Activated CD8-positive, alpha-beta memory T cell treated with anti-CD3 and anti-CD28 coated beads, Interleukin-2, amount 10 ng/mL, durations not matched to agents 7 days and 5 days (primary cell): ENCODE measurements at regions not wholly inside any gene's neighbourhood (a gene's known extent, or its start where the extent isn't known, plus 50 kb on each side); places are given as distances from the start of the nearest gene placed in this dataset.
"Not testable (repeated sequence)": the region's sequence is repeated elsewhere in the genome, so short reads cannot be mapped to it uniquely, and the experiment has no call there.

Source experiments
- ATAC-seq: fragments of 150-1000 bp; cut with Tn5 transposase; one replicate; pipeline ENCODE4 v1.10.0; 2021; ENCODE audit warnings: moderate library complexity
- CTCF ChIA-PET: fragments of 350-600 bp; sonication (Branson Sonifier 250); formaldehyde crosslinking; loops from one replicate; lab custom pipeline; 2021; ENCODE audit warnings: antibody characterized with exemption; lab: Charles Lee
- DNase-seq: peaks from one replicate; pipeline ENCODE4 v3.0.0-alpha.2; 2020
- H3K27ac Mint-ChIP-seq: one replicate; pipeline ENCODE4 v1.8.0; 2021; ENCODE audit warnings: mild to moderate bottlenecking, mixed read lengths
- H3K27me3 Mint-ChIP-seq: one replicate; pipeline ENCODE4 v1.8.0; 2021; ENCODE audit warnings: mixed read lengths
- H3K36me3 Mint-ChIP-seq: one replicate; pipeline ENCODE4 v1.8.0; 2021; ENCODE audit warnings: mild to moderate bottlenecking, mixed read lengths
- H3K4me1 Mint-ChIP-seq: one replicate; pipeline ENCODE4 v1.8.0; 2021; ENCODE audit warnings: mixed read lengths
- H3K4me3 Mint-ChIP-seq: one replicate; pipeline ENCODE4 v1.8.0; 2021; ENCODE audit warnings: mild to moderate bottlenecking, moderate library complexity, mixed read lengths
- H3K9me3 Mint-ChIP-seq: one replicate; pipeline ENCODE4 v1.8.0; 2022; ENCODE audit warnings: low read depth, mixed read lengths

GRCh38 chrX:55919367-55920221, 202.0 kb downstream of the RRAGB start:
- ATAC-seq: no peak
- peaks cover 5% of the 10 kb centered on the region for H3K9me3 Mint-ChIP-seq
- no peak overlapping the region for H3K27ac Mint-ChIP-seq
- H3K4me1 Mint-ChIP-seq: no peaks in the 10 kb centered on the region
- H3K36me3 Mint-ChIP-seq: peaks cover 5% of the 10 kb centered on the region
- no peak for DNase-seq
- no peak overlapping the region for H3K4me3 Mint-ChIP-seq
- CTCF ChIA-PET: no interaction called here
- H3K27me3 Mint-ChIP-seq: no peaks in the 10 kb centered on the region

- DNase-seq: no peak
- ATAC-seq: no peak
- Mint-ChIP-seq H3K9me3 (peaks cover 5% of the 10 kb centered on the region), H3K36me3 (no peaks in the 10 kb centered on the region), H3K27ac (no peak overlapping the region), H3K27me3 (no peaks in the 10 kb centered on the region), H3K4me1 (no peaks in the 10 kb centered on the region), H3K4me3 (no peak overlapping the region)
- CTCF ChIA-PET: no interaction called here
Measured at GRCh38 chrX:55924574-55924973, 207.0 kb downstream of the RRAGB start.

- not testable (repeated sequence) for H3K4me3 Mint-ChIP-seq, DNase-seq, H3K27me3 Mint-ChIP-seq
Measured at GRCh38 chrX:55928529-55928928, 211.0 kb downstream of the RRAGB start.

More at GRCh38 chrX:55928529-55928928, 211.0 kb downstream of the RRAGB start:
- CTCF ChIA-PET, H3K27ac Mint-ChIP-seq, H3K4me1 Mint-ChIP-seq, H3K9me3 Mint-ChIP-seq, H3K36me3 Mint-ChIP-seq, ATAC-seq: not testable (repeated sequence)
